ENCODE measurements at regions not wholly inside any gene's neighbourhood (a gene's known extent, or its start where the extent isn't known, plus 50 kb on each side); places are given as distances from the start of the nearest gene placed in this dataset.

DNA sequence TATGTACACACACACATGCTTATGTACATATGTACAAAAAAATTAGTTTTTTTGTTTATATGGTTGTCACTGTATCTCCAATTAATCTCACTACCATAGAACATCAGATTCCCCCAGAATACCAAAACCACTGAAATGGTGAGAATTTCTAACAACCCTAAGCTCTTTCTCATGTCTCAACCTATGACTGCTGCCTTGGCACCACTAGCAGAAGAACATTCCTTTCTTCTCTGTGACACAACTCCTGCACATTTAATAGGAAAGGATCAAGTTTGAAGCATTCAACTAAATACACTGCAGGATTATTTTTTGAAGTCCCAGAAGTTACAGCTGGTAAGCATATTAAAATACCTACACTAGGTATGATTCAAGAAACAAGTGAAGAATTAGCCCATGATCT, 109.6 kb downstream of the FAM174B start:
- Histone ChIP-seq H3F3A (ENCODE audit: low read depth) (no peaks in the 10 kb centered on the region), H4K20me1 (ENCODE audit: insufficient read depth, low read length, poor library complexity, severe bottlenecking) (no peaks in the 10 kb centered on the region), H3K4me3 (ENCODE audit: low read length, poor library complexity, severe bottlenecking) (no peak overlapping the region), H2AFZ (ENCODE audit: low read length) (no peak overlapping the region), H3K36me3 (ENCODE audit: insufficient read depth, low read length) (no peaks in the 10 kb centered on the region), H3K9ac (ENCODE audit: low read depth, low read length, poor library complexity, severe bottlenecking) (no peak overlapping the region), H3K4me1 (ENCODE audit: insufficient read depth, low read length, poor library complexity, severe bottlenecking) (no peaks in the 10 kb centered on the region), H3K4me2 (ENCODE audit: low read depth, low read length, poor library complexity, severe bottlenecking) (no peak overlapping the region), H3K9me3 (ENCODE audit: insufficient read depth, low read depth, low read length) (peaks cover 2% of the 10 kb centered on the region; the same call in 1 of the 2 replicates), H3K9me2 (replicated peaks; ENCODE audit: low read depth, low read length) (no peaks in the 10 kb centered on the region), H3K79me2 (ENCODE audit: insufficient read depth, low read length) (no peaks in the 10 kb centered on the region), H3K27me3 (ENCODE audit: insufficient read depth, low read length, poor library complexity, severe bottlenecking) (no peaks in the 10 kb centered on the region)
- TF ChIP-seq, protein P1, sequence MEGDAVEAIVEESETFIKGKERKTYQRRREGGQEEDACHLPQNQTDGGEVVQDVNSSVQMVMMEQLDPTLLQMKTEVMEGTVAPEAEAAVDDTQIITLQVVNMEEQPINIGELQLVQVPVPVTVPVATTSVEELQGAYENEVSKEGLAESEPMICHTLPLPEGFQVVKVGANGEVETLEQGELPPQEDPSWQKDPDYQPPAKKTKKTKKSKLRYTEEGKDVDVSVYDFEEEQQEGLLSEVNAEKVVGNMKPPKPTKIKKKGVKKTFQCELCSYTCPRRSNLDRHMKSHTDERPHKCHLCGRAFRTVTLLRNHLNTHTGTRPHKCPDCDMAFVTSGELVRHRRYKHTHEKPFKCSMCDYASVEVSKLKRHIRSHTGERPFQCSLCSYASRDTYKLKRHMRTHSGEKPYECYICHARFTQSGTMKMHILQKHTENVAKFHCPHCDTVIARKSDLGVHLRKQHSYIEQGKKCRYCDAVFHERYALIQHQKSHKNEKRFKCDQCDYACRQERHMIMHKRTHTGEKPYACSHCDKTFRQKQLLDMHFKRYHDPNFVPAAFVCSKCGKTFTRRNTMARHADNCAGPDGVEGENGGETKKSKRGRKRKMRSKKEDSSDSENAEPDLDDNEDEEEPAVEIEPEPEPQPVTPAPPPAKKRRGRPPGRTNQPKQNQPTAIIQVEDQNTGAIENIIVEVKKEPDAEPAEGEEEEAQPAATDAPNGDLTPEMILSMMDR (conservative IDR thresholded peaks at IDR 0.05; ENCODE audit: low read length), result no peak
- TF ChIP-seq EZH2phosphoT487 (IDR thresholded peaks at IDR 0.05; ENCODE audit: borderline replicate concordance), result no peak

DNA sequence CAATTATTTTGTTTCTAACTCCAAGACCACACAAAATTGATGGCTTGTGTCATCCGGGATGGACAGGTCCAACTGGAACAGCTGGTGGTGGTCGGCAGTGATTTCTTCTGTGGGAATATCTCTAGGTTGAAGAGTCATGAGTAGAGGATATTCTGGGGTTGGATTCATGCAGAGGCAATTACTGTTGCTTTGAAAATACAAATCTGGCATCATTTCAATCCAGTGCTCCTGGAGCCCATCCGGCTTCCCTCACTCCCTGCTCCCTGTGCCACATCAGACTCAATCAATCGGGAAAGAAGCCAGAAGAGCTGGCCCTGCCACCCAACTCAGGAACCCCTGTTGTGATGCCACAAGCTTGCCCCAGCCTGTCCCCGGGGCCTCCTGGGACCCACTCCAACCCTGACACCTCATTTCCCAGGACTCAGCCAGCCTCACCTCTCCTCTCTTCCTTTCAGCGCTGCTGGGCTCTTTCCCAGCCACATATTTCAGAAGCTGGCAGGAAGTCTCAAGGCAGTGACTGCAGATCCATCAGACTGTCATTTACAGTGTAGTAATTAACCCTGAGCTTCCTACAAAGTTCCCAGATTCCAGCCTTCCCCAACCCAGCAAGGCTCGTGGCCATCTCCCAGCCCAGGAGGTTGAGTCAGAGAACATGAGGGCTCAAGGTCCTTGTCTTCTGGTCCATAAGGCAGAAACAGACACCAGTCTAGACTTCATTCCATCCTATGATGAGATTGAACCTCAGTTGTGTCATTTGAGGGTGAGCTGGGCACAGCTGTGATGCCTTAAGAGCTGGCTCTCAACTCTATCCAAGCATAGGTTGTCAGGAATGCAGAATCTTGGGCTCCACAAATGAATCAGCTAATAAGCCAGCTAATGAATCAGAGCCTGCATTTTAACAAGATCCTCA, 114.0 kb downstream of the FAM174B start:
- no peak for TF ChIP-seq EZH2phosphoT487 (IDR thresholded peaks at IDR 0.05; ENCODE audit: borderline replicate concordance)
- TF ChIP-seq, protein P1 (conservative IDR thresholded peaks at IDR 0.05; ENCODE audit: low read length), result no peak
- Histone ChIP-seq H3K9ac (ENCODE audit: low read depth, low read length, poor library complexity, severe bottlenecking) (no peak overlapping the region), H3K9me2 (replicated peaks; ENCODE audit: low read depth, low read length) (no peaks in the 10 kb centered on the region), H3K36me3 (ENCODE audit: insufficient read depth, low read length) (no peaks in the 10 kb centered on the region), H3K4me3 (ENCODE audit: low read length, poor library complexity, severe bottlenecking) (no peak overlapping the region), H3K79me2 (ENCODE audit: insufficient read depth, low read length) (no peaks in the 10 kb centered on the region), H3K4me1 (ENCODE audit: insufficient read depth, low read length, poor library complexity, severe bottlenecking) (no peaks in the 10 kb centered on the region), H2AFZ (ENCODE audit: low read length) (no peak overlapping the region), H3K27me3 (ENCODE audit: insufficient read depth, low read length, poor library complexity, severe bottlenecking) (no peaks in the 10 kb centered on the region), H3K4me2 (ENCODE audit: low read depth, low read length, poor library complexity, severe bottlenecking) (no peak overlapping the region), H3F3A (ENCODE audit: low read depth) (no peaks in the 10 kb centered on the region), H3K9me3 (ENCODE audit: insufficient read depth, low read depth, low read length) (peaks cover 2% of the 10 kb centered on the region; the same call in 1 of the 2 replicates), H4K20me1 (ENCODE audit: insufficient read depth, low read length, poor library complexity, severe bottlenecking) (no peaks in the 10 kb centered on the region)

DNA sequence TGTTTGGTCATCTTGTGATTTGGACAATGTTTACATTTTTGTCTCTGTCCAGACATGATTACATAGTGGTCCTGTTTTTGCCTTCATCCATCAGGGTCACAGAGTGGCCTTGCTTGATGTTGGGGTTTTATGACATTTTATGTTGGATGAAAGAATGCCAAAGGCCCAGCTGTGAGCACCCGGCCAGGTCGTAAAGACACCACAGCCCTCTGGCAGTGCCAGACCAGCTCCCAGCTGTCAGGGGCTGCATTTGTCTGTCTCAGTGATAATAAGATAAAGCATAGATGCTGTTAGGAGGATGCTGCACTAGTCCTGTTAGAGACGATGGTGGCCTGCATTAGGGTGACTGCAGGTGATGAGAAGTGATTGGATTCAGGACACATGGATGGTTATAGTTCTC, 117.5 kb downstream of the FAM174B start:
- H3K9me3 ChIP-seq (ENCODE audit: insufficient read depth, low read depth, low read length), result peaks cover 2% of the 10 kb centered on the region; the same call in 1 of the 2 replicates
- no peaks in the 10 kb centered on the region for H3K27me3 ChIP-seq (ENCODE audit: insufficient read depth, low read length, poor library complexity, severe bottlenecking)
- H3F3A ChIP-seq (ENCODE audit: low read depth), result no peaks in the 10 kb centered on the region
- TF ChIP-seq EZH2phosphoT487 (IDR thresholded peaks at IDR 0.05; ENCODE audit: borderline replicate concordance), result no peak
- TF ChIP-seq, protein P1 (conservative IDR thresholded peaks at IDR 0.05; ENCODE audit: low read length), result no peak
- no peaks in the 10 kb centered on the region for H3K4me1 ChIP-seq (ENCODE audit: insufficient read depth, low read length, poor library complexity, severe bottlenecking)
- no peaks in the 10 kb centered on the region for H3K79me2 ChIP-seq (ENCODE audit: insufficient read depth, low read length)
- no peaks in the 10 kb centered on the region for H4K20me1 ChIP-seq (ENCODE audit: insufficient read depth, low read length, poor library complexity, severe bottlenecking)
- no peak overlapping the region for H3K4me3 ChIP-seq (ENCODE audit: low read length, poor library complexity, severe bottlenecking)
- no peak overlapping the region for H3K9ac ChIP-seq (ENCODE audit: low read depth, low read length, poor library complexity, severe bottlenecking)
- H3K36me3 ChIP-seq (ENCODE audit: insufficient read depth, low read length), result no peaks in the 10 kb centered on the region
- H3K9me2 ChIP-seq (replicated peaks; ENCODE audit: low read depth, low read length), result no peaks in the 10 kb centered on the region
- no peak overlapping the region for H3K4me2 ChIP-seq (ENCODE audit: low read depth, low read length, poor library complexity, severe bottlenecking)
- H2AFZ ChIP-seq (ENCODE audit: low read length), result no peak overlapping the region

All from Loucy (cell line).